Activated CD4-positive, alpha-beta T cell treated with anti-CD3 and anti-CD28 coated beads, Interleukin-2, amount 50 U/mL, for 4 hours (primary cell): ENCODE measurements at regions not wholly inside any gene's neighbourhood (a gene's known extent, or its start where the extent isn't known, plus 50 kb on each side); places are given as distances from the start of the nearest gene placed in this dataset.
"Not testable (repeated sequence)": the region's sequence is repeated elsewhere in the genome, so short reads cannot be mapped to it uniquely, and the experiment has no call there.

Experiments
- DNase-seq, 2 experiments: peaks; one replicate each; pipeline ENCODE4 v3.0.0-alpha.2; 2020

DNA sequence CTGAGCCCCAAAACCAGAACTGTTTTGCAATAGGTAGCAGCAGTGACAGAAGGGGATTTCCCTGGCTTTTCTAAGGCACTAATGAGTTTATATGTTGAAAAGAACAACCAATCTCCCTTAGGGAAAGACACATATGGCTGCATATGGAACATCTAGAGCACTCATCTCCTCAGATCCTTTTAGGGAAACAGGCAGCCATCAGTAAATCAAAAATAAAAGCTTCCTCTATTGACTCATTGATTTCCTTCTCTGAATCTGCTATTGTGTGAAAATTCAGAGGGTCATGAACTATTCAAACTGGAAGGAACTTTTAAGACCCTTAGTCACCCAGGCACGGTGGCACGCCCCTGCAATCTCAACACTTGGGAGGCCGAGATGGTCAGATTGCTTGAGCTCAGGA, 110.9 kb upstream of the NANOS1 start:
- DNase-seq, result no peak

GRCh38 chr10:118920206-118920605, 109.3 kb upstream of the NANOS1 start:
- no peak for DNase-seq

GRCh38 chr10:118922226-118922625, 107.3 kb upstream of the NANOS1 start:
- DNase-seq, result no peak

- DNase-seq, result no peak
Observed at GRCh38 chr10:118922972-118923371, 106.5 kb upstream of the NANOS1 start.

DNA sequence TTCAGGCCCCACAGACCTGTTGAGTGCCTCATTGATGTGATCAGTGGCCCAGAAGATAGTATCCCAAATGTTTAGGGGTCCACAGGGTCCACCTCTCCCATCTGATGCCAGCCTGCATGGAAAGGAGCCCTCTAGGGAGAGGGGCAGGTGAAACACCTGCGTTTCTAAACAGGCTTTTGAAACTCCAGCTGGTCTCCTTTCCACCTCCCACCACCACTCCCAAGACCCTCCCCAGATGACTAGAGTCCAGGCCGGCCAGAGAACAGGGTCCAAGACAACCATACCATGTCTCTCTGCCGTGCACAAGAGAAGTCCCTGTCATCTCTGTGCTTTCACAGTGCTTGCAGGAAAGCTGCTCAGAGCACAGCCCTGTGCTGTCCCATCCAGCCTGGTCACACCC, 105.0 kb upstream of the NANOS1 start:
- no peak for DNase-seq

DNA sequence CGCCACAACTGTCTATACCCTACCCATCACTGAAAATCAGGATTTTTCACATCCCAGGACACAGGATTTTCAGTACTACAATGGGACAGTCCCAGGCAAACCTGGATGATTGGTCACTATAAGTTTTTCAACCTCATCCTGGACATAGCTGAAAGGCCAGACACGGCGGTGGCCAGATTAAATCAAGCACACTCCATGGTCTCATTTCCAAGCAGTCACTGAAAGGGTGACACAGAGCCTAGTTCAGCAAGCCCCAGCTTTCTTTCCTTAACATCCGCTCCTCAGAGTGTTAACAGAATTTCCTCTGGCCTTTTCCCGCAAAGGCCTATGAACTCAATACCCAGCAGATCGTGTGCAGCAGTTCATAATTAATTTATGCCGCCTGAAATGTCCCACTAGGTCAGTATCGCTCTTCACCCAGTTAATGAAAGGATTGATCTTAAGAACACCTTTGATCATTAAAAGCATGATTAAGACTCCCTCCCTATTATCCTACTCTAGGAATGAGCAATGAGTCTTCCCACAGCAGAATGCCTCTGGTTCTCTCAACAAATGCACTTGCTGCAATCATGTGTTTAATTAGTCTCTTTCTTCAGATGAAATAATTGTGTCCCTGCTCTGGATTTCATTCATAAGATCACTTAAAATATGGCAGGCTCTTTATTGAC, 104.0 kb upstream of the NANOS1 start:
- DNase-seq, result no peak

GRCh38 chr10:118926072-118926417, 103.5 kb upstream of the NANOS1 start:
- DNase-seq, result no peak

DNA sequence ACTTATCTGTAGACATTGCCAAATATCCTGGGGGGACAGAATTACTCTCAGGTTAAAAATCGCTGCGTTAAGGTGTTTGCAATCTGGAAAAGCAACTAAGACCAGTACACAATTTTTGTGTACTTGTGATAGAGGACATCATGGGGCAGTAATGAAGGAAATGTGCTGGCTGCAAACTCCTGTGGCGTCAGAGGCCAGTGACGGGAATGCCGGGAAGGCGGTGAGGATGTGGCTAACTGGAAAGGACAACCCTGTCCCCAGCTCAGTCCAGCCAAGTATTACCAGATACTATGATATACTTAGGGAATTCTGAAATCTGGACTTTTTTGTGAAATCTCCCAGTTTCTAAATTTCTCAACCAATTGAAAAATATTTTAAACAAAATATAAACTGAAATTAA, 103.1 kb upstream of the NANOS1 start:
- DNase-seq, result no peak

DNA sequence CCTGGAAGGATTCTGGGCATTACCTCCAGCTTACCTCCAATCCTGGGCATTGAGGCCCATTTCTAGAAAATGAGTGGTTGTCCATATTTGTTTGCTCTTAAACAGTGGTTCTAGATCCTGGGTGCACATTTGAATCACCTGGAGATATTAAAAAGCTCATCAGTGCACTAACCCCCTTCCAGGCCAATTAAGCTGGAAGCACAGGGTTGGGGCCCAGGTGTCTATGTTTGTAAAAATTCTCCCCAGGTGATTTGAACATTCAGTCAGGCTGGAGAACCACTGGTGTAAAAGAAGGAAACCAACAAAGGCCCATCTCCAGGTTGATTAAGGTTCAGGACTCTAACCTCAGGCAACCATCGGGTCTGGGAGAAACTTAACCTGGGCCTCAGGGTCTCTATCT, 102.6 kb upstream of the NANOS1 start:
- DNase-seq, result no peak

DNA sequence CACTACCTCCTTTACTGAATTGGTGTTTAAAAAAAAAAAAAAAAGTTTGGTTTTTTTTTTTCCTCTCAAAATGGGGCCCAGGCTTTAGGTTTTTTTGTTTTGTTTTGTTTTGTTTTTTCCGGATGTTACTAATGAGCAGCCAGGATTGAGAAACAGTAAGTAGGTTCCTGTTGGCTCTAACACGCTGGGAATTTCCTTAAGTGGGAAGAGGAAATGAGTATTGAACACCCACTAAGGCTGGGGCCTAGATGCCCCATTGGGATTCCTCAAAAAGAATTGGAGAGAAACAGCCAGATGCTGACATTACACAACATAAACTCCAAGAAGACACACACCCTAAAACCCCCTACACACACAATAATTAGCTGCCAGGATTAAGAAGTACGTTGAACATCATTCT, 102.2 kb upstream of the NANOS1 start:
- DNase-seq, result no peak

DNA sequence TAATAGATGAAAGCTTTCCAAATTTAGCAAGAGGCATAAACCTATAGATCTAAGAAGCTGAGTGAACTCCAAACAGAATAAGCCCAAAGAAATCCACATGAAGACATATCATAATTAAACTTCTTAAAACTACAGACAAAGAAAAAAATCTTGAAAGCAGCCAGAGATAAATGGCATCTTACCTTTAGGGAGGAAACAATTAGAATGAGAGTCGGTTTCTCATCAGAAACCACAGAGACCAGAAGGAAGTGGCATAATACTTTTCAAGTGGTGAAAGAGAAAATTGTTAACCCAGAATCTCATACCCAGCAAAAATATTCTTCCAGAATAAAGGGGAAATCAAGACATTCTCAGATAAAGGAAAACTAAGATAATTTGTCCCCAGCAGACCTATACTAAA, 98.9 kb upstream of the NANOS1 start:
- no peak for DNase-seq

DNA sequence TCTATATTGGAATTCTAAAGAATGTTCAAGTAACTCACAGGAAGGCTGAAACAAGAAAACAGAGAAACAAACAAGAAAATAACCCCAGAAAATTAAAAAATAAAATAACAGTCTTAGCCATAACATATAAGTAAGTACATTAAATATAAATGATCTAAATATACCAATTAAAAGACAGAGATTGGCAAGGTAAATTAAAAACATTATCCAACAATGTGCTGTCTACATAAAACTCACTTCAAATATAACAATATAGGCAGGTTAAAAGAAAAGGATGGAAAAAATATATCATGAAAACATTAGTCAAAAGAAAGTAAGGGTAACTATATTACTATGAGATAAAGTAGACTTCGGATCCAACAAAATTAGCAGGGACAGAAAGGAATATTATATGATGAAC, 98.1 kb upstream of the NANOS1 start:
- no peak for DNase-seq

GRCh38 chr10:118932154-118932553, 97.4 kb upstream of the NANOS1 start:
- DNase-seq, result not testable (repeated sequence)

GRCh38 chr10:118937226-118937625, 92.3 kb upstream of the NANOS1 start:
- DNase-seq, result no peak

- DNase-seq, result no peak
Observed at GRCh38 chr10:118939211-118940007, 90.1 kb upstream of the NANOS1 start.

- DNase-seq, result no peak
Observed at GRCh38 chr10:118940386-118940785, 89.1 kb upstream of the NANOS1 start.

DNA sequence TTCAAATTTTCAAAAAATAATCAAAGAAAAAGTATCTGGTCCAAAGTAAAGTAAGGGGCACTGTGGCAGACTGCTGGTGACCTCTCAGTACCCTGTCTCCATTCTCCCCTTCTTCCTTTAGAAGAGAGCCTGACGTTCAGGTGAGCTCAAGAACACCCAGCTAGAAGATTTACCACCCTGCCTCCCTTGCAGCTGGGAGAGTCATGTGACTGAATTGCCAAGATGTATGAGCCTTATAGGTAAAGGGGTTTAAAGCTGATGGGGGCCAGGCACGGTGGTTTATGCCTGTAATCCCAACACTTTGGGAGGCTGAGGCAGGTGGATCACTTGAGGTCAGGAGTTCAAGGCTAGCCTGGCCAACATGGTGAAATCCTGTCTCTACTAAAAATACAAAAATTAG, 86.3 kb upstream of the NANOS1 start:
- DNase-seq, result no peak

GRCh38 chr10:118944959-118945633, 84.4 kb upstream of the NANOS1 start:
- DNase-seq, result no peak

GRCh38 chr10:118948786-118949185, 80.7 kb upstream of the NANOS1 start:
- no peak for DNase-seq

GRCh38 chr10:118950190-118950680, 79.3 kb upstream of the NANOS1 start:
- no peak for DNase-seq

DNA sequence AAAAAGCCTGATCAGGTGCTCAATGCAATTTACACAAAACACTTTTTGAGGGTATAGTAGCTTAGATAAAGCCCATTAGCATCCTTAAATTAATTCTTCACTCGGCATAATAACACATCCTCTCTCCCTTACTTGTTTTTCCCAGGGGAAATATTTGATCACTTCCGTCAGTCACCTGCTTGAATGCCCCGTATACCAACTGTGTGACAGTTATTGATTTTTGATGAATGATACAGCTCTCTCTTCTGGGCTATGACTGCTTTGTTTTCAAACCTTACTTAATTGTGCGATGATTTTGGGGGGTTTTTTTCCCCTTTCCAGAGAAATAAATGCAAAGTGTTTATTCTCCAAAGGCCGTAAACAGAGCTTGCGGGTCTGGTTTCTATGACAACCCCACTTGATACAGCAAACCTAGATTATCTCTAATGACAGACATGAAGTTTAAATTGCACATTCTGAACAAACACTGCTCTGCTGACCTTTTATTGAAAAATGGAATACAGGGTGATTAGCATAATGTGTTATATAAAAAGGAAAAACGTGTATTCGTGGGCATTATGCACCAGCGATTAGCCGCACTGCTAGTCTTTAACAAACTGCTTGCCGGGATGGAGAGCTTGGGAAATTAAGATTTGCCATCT, 78.4 kb upstream of the NANOS1 start:
- no peak for DNase-seq

DNA sequence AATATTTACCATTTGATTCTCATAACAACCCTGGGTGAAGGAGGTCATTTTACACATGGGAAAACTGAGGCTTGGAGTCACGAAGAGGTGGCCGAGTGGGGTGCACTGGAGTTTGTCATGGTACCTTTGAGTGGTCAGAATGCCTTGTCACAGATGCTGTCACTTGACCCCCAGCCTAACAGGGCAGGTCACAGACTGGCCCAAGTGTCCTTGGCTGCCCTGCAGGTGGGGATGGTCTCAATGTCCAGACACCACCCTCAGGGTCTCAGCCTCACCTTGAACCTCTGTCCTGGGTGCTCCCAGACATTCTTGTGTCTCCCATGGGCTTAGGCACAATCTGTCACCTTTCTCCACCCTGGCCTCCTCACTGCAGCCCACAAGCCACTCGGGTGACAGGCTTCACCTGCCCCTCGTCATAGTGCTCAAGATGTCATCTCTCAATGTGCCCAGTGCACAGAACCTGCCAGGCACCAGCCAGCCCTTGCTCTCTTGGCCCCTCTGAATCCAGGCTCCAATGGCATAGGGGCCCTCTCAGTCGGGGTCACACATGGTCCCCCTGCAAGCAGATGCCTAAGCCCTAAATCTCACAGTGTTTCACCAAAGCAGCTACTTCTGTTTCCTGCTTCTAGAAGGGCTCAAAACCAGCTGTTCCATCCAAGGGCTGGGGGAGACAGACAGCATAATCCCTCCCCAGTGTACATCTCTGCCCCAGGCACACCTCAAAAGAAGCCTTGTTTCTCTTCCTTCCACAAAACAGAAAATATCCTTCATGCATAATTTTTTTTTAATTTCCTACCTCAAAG, 76.8 kb upstream of the NANOS1 start:
- no peak for DNase-seq
